H1 (cell line): ENCODE measurements at regions not wholly inside any gene's neighbourhood (a gene's known extent, or its start where the extent isn't known, plus 50 kb on each side); places are given as distances from the start of the nearest gene placed in this dataset.
A peak's percentile ranks its signal among the peaks of the same experiment; 100 is the strongest.

ENCODE experiments used
- CTCF ChIA-PET: fragments of 300-600 bp; sonication (Branson Sonifier 250); formaldehyde crosslinking; loops from one replicate; lab custom pipeline; 2021; ENCODE audit not compliant: partially characterized antibody; lab: Charles Lee
- POLR2A ChIA-PET: fragments of 300-600 bp; sonication (Branson Sonifier 250); formaldehyde crosslinking; loops from one replicate; lab custom pipeline; 2021; ENCODE audit warnings: inconsistent platforms; ENCODE audit not compliant: partially characterized antibody; lab: Charles Lee
- DNase-seq, 2 experiments: peaks; one replicate each; pipeline versions ENCODE4 v3.0.0 to v3.0.0-alpha.2; 2010 to 2022; ENCODE audit warnings: low spot score in 2 of 2, low read depth in 1 of 2, mixed read lengths in 1 of 2
- FAIRE-seq: peaks from 2 replicates; lab custom pipeline; 2011; peaks lifted over from hg19 to GRCh38; lab: Jason Lieb, UNC
- H2AFZ ChIP-seq: 2 replicates; pipeline ENCODE4 v1.8.1; 2012; ENCODE audit warnings: low read length, inconsistent platforms
- H2AK5ac ChIP-seq: 2 replicates; pipeline ENCODE4 v1.6.1; 2013; ENCODE audit warnings: low read depth, low read length
- H2BK120ac ChIP-seq: replicated peaks from 2 replicates; pipeline ENCODE3; 2013; ENCODE audit warnings: low read depth, low read length, inconsistent platforms
- H2BK12ac ChIP-seq: 2 replicates; pipeline ENCODE4 v1.6.1; 2013; ENCODE audit warnings: low read depth, low read length
- H2BK15ac ChIP-seq: 2 replicates; pipeline ENCODE4 v1.6.1; 2013; ENCODE audit warnings: low read length
- H2BK20ac ChIP-seq: 2 replicates; pipeline ENCODE4 v1.6.1; 2013; ENCODE audit warnings: low read length
- H2BK5ac ChIP-seq: 2 replicates; pipeline ENCODE4 v1.6.1; 2013; ENCODE audit warnings: low read depth, low read length
- H3K14ac ChIP-seq: 2 replicates; pipeline ENCODE4 v1.6.1; 2013; ENCODE audit warnings: inconsistent platforms; ENCODE audit not compliant: insufficient read length
- H3K18ac ChIP-seq: 2 replicates; pipeline ENCODE4 v1.6.1; 2013; ENCODE audit warnings: low read length; ENCODE audit errors: extremely low read depth
- H3K23ac ChIP-seq: 2 replicates; pipeline ENCODE4 v1.6.1; 2013; ENCODE audit warnings: inconsistent platforms; ENCODE audit not compliant: insufficient read length
- H3K23me2 ChIP-seq: 2 replicates; pipeline ENCODE4 v1.6.1; 2013; ENCODE audit warnings: low read depth, low read length
- H3K27ac ChIP-seq: 2 replicates; pipeline ENCODE4 v1.6.1; 2011; ENCODE audit warnings: low read depth, low read length, inconsistent platforms
- H3K27me3 ChIP-seq, 4 experiments: replicated peaks in 1 of 4; 1 replicate in 1 of 4; 2 replicates in 3 of 4; pipeline versions ENCODE4 v1.6.1 to v1.8.1; 2011 to 2013; ENCODE audit warnings: low read length in 3 of 4, mild to moderate bottlenecking in 3 of 4, inconsistent platforms in 2 of 4, mixed read lengths in 2 of 4, moderate library complexity in 1 of 4; ENCODE audit not compliant: control insufficient read depth in 3 of 4, insufficient read depth in 3 of 4; ENCODE audit errors: extremely low read depth in 1 of 4
- H3K36me3 ChIP-seq, 4 experiments: 2 replicates each; pipeline versions ENCODE4 v1.6.1 to v1.8.1; 2011 to 2013; ENCODE audit warnings: mild to moderate bottlenecking in 4 of 4, low read length in 3 of 4, moderate library complexity in 2 of 4, control low read depth in 1 of 4, inconsistent platforms in 1 of 4; ENCODE audit not compliant: insufficient read depth in 4 of 4, control insufficient read depth in 2 of 4
- H3K4ac ChIP-seq: replicated peaks from 2 replicates; pipeline ENCODE3; 2013; ENCODE audit warnings: low read length, low read depth, mixed read lengths, inconsistent platforms; ENCODE audit not compliant: insufficient read length
- H3K4me1 ChIP-seq, 4 experiments: replicated peaks in 1 of 4; 1 replicate in 1 of 4; 2 replicates in 3 of 4; pipeline versions ENCODE4 v1.6.1 to v1.8.1; 2011 to 2013; ENCODE audit warnings: low read length in 3 of 4, inconsistent platforms in 2 of 4, mixed read lengths in 1 of 4; ENCODE audit not compliant: insufficient read depth in 4 of 4, control insufficient read depth in 3 of 4
- H3K4me2 ChIP-seq, 2 experiments: 2 replicates each; pipeline versions ENCODE4 v1.6.1 to v1.8.1; 2011 to 2013; ENCODE audit warnings: low read depth in 2 of 2, low read length in 2 of 2, control low read depth in 1 of 2, inconsistent platforms in 1 of 2, mild to moderate bottlenecking in 1 of 2; ENCODE audit not compliant: insufficient read depth in 1 of 2
- H3K4me3 ChIP-seq, 4 experiments: fragments of 200-600, 300-600 bp in 1 of 4; sonication (generic), shearing (Covaris generic), sonication (Bioruptor Twin) in 1 of 4; 2 replicates each; pipeline versions ENCODE4 v1.5.1 to v1.8.1; 2011 to 2016; ENCODE audit warnings: low read length in 4 of 4, low read depth in 3 of 4, control low read depth in 2 of 4, inconsistent platforms in 2 of 4, mild to moderate bottlenecking in 2 of 4, mixed read lengths in 1 of 4, moderate library complexity in 1 of 4; ENCODE audit not compliant: insufficient read depth in 2 of 4; ENCODE audit errors: extremely low read depth in 1 of 4
- H3K56ac ChIP-seq: replicated peaks from 2 replicates; pipeline ENCODE3; 2013; ENCODE audit warnings: low read depth, mild to moderate bottlenecking, mixed read lengths, low read length, inconsistent platforms; ENCODE audit not compliant: insufficient read length
- H3K79me1 ChIP-seq: 2 replicates; pipeline ENCODE4 v1.6.1; 2013; ENCODE audit warnings: low read depth, low read length, control low read depth
- H3K79me2 ChIP-seq, 2 experiments: 2 replicates each; pipeline versions ENCODE4 v1.6.1 to v1.8.1; 2012 to 2013; ENCODE audit warnings: low read length in 2 of 2, mild to moderate bottlenecking in 2 of 2, inconsistent platforms in 1 of 2; ENCODE audit not compliant: insufficient read depth in 2 of 2, control insufficient read depth in 1 of 2
- H3K9ac ChIP-seq, 4 experiments: replicated peaks in 1 of 4; 1 replicate in 1 of 4; 2 replicates in 3 of 4; pipeline versions ENCODE4 v1.6.1 to v1.8.1; 2011 to 2013; ENCODE audit warnings: low read depth in 3 of 4, low read length in 3 of 4, control low read depth in 2 of 4, mild to moderate bottlenecking in 2 of 4, moderate library complexity in 2 of 4, inconsistent platforms in 1 of 4; ENCODE audit errors: extremely low read depth in 1 of 4
- H3K9me3 ChIP-seq, 2 experiments: 2 replicates each; pipeline versions ENCODE4 v1.6.1 to v1.8.1; 2012 to 2013; ENCODE audit warnings: mild to moderate bottlenecking in 2 of 2, moderate library complexity in 2 of 2, control low read depth in 1 of 2, inconsistent platforms in 1 of 2, low read depth in 1 of 2, low read length in 1 of 2, mixed read lengths in 1 of 2; ENCODE audit not compliant: insufficient read depth in 2 of 2
- H4K20me1 ChIP-seq, 2 experiments: replicated peaks in 1 of 2; 2 replicates each; pipeline versions ENCODE3 to v1.8.1; 2011 to 2013; ENCODE audit warnings: inconsistent platforms in 2 of 2, low read length in 2 of 2, mild to moderate bottlenecking in 1 of 2; ENCODE audit not compliant: insufficient read depth in 2 of 2, control insufficient read depth in 1 of 2
- H4K5ac ChIP-seq: 2 replicates; pipeline ENCODE4 v1.6.1; 2013; ENCODE audit warnings: low read length, low read depth, mixed read lengths, inconsistent platforms; ENCODE audit not compliant: insufficient read length
- H4K8ac ChIP-seq: 2 replicates; pipeline ENCODE4 v1.8.0; 2013; ENCODE audit warnings: mild to moderate bottlenecking, moderate library complexity, low read length, inconsistent platforms; ENCODE audit not compliant: insufficient read depth; ENCODE audit errors: extremely low read depth
- H4K91ac ChIP-seq: replicated peaks from 2 replicates; pipeline ENCODE3; 2013; ENCODE audit warnings: low read length, mixed read lengths, inconsistent platforms; ENCODE audit not compliant: insufficient read length
- CHD2 ChIP-seq: IDR thresholded peaks from 2 replicates; pipeline ENCODE4 v1.6.1; 2012; ENCODE audit warnings: low read length, improper control_type of control experiment
- TAF1 ChIP-seq: IDR thresholded peaks from 2 replicates; pipeline ENCODE4 v1.6.1; 2011; ENCODE audit warnings: mild to moderate bottlenecking, low read depth, low read length
- WGBS, 2 experiments: shearing (Covaris generic) in 1 of 2; methylation state at CpG; one replicate each; pipeline versions ENCODE4 v1.1.6 to v1.1.7; 2013 to 2015; ENCODE audit warnings: low lambda C conversion rate in 2 of 2, mixed read lengths in 2 of 2, inconsistent platforms in 1 of 2, low coverage in 1 of 2, missing lambda C conversion rate in 1 of 2; ENCODE audit not compliant: insufficient replicate concordance in 2 of 2, insufficient coverage in 1 of 2, insufficient read length in 1 of 2; ENCODE audit errors: extremely low coverage in 1 of 2, missing lambda C conversion rate in 1 of 2; 5-methylcytosine and 5-hydroxymethylcytosine counted together
- TF ChIP-seq, protein P1 (sequence below), 3 experiments: IDR thresholded peaks; 1 replicate in 2 of 3; 2 replicates in 1 of 3; pipeline versions ENCODE4 v1.5.1 to v1.6.1; 2011; ENCODE audit warnings: low read length in 3 of 3, mild to moderate bottlenecking in 3 of 3, inconsistent platforms in 2 of 3, low read depth in 1 of 3, moderate library complexity in 1 of 3; ENCODE audit not compliant: insufficient read depth in 1 of 3; ENCODE audit errors: control extremely low read depth in 1 of 3

DNA sequence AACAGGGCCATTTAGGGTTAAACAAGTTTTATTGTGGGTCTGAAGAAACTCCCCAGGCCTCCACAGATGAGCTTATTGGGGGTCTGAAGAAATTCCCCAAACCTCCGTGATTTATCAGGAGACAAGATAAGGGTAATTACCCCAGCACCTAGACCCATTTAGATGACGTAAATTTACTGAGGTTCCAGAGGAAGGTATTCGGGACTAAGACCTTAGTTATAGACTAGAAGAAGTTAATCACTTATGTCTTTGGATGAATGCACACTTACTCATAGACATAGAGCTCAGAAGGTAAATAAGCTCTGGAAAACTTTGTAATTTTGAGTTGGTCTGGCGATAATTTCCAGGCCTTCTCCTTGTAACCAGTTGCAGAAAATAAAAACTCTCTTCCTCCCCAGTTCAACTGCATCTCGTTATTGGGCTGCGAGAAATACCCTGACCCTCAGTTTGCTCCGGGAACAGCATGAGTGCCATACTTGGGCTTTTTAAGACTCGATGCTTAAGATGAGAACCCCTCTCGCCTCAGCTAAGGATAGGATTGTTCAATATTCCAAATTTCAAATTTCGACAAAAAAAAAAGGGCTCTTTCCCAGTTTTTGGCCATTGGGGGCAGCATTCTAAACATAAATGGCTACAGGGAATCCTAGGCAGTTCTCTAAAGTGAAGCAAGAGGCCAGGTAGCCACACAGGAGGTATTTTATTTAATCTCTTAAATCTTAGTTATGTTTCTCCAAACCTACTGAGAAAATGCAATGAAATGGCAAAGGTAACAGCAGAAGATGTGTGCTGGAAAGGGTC lies 74.7 kb upstream of the PFKP start:
- H3K56ac ChIP-seq: no peak overlapping the region
- H3K4me2 ChIP-seq: no peak overlapping the region
- ChIA-PET POLR2A (no interaction called here), CTCF (interaction anchor here (0.6 to 2.0 kb wide), 4 partner anchors 50 to 1699 kb away, joined by 3 to 6 read pairs (median 3); no protein-coding TSS in a partner anchor)
- no peak for DNase-seq
- H3K27ac ChIP-seq: no peak overlapping the region
- no peaks in the 10 kb centered on the region for H3K79me1 ChIP-seq
- no peak overlapping the region for H2BK120ac ChIP-seq
- no peaks in the 10 kb centered on the region for H4K20me1 ChIP-seq
- no peak overlapping the region for H3K14ac ChIP-seq
- no peaks in the 10 kb centered on the region for H3K36me3 ChIP-seq
- H4K91ac ChIP-seq: no peak overlapping the region
- no peak for TF ChIP-seq TAF1
- TF ChIP-seq CHD2: no peak
- TF ChIP-seq, protein P1, sequence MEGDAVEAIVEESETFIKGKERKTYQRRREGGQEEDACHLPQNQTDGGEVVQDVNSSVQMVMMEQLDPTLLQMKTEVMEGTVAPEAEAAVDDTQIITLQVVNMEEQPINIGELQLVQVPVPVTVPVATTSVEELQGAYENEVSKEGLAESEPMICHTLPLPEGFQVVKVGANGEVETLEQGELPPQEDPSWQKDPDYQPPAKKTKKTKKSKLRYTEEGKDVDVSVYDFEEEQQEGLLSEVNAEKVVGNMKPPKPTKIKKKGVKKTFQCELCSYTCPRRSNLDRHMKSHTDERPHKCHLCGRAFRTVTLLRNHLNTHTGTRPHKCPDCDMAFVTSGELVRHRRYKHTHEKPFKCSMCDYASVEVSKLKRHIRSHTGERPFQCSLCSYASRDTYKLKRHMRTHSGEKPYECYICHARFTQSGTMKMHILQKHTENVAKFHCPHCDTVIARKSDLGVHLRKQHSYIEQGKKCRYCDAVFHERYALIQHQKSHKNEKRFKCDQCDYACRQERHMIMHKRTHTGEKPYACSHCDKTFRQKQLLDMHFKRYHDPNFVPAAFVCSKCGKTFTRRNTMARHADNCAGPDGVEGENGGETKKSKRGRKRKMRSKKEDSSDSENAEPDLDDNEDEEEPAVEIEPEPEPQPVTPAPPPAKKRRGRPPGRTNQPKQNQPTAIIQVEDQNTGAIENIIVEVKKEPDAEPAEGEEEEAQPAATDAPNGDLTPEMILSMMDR (IDR thresholded peaks at IDR 0.05; ENCODE audit: control extremely low read depth in 1 of 3, insufficient read depth in 1 of 3, low read depth in 1 of 3, low read length in 3 of 3): peak in 1 of 3 experiments; percentile 20; a peak in 2 of 4 replicates
- 74% methylated on average over 10 of the region's 10 CpGs; no CpG with 5 or more reads in 1 of the 2 experiments for WGBS, 2 experiments
- no peaks in the 10 kb centered on the region for H3K4me1 ChIP-seq
- FAIRE-seq: no peak
- no peak overlapping the region for H4K5ac ChIP-seq
- H3K9me3 ChIP-seq: peaks cover 3 to 5% of the 10 kb centered on the region in 2 experiments; a peak in 2 of 4 replicates
- no peak overlapping the region for H3K9ac ChIP-seq
- H3K27me3 ChIP-seq: no peaks in the 10 kb centered on the region
- H2AFZ ChIP-seq: no peak overlapping the region
- no peak overlapping the region for H3K4me3 ChIP-seq
- no peaks in the 10 kb centered on the region; the same call in 1 of the 2 replicates for H3K23me2 ChIP-seq
- H2BK20ac ChIP-seq: no peak overlapping the region
- H3K23ac ChIP-seq: no peak overlapping the region
- no peak overlapping the region for H4K8ac ChIP-seq
- no peak overlapping the region for H3K18ac ChIP-seq
- no peaks in the 10 kb centered on the region for H3K79me2 ChIP-seq
- no peak overlapping the region for H2BK12ac ChIP-seq
- H2BK15ac ChIP-seq: no peak overlapping the region
- H3K4ac ChIP-seq: no peak overlapping the region
- H2BK5ac ChIP-seq: no peak overlapping the region
- H2AK5ac ChIP-seq: no peak overlapping the region
